Spinal cord (tissue), 9 donors: ENCODE measurements at regions not wholly inside any gene's neighbourhood (a gene's known extent, or its start where the extent isn't known, plus 50 kb on each side); places are given as distances from the start of the nearest gene placed in this dataset.
A peak's percentile ranks its signal among the peaks of the same experiment; 100 is the strongest.

Experiments
- DNase-seq, 6 donors: peaks; one replicate each; pipeline versions ENCODE4 v3.0.0 to v3.0.0-alpha.2; 2013 to 2015; ENCODE audit warnings: low spot score in 6 of 6, low read depth in 4 of 6
- H3K27ac ChIP-seq: one replicate; pipeline ENCODE4 v1.5.1; 2013; ENCODE audit warnings: low read depth, low read length, control low read depth
- H3K27me3 ChIP-seq: one replicate; pipeline ENCODE4 v1.6.1; 2013; ENCODE audit warnings: low read length; ENCODE audit not compliant: control insufficient read depth, insufficient read depth
- H3K36me3 ChIP-seq: one replicate; pipeline ENCODE4 v1.6.1; 2013; ENCODE audit warnings: low read length; ENCODE audit not compliant: control insufficient read depth, insufficient read depth
- H3K4me1 ChIP-seq: one replicate; pipeline ENCODE4 v1.6.1; 2013; ENCODE audit warnings: low read length; ENCODE audit not compliant: control insufficient read depth, insufficient read depth
- H3K4me3 ChIP-seq: one replicate; pipeline ENCODE4 v1.5.1; 2013; ENCODE audit warnings: low read depth, low read length, control low read depth
- H3K9me3 ChIP-seq: one replicate; pipeline ENCODE4 v1.6.1; 2013; ENCODE audit warnings: low read length; ENCODE audit not compliant: control insufficient read depth, insufficient read depth
- WGBS: methylation state at CpG from one replicate; pipeline ENCODE4 v1.1.5; 2013; ENCODE audit warnings: missing lambda C conversion rate; ENCODE audit not compliant: insufficient coverage; 5-methylcytosine and 5-hydroxymethylcytosine counted together
- donor health status: healthy.

- DNase-seq: peak in 1 of 6 donors; percentile 42
- Histone ChIP-seq H3K27me3 (no peaks in the 10 kb centered on the region), H3K36me3 (no peaks in the 10 kb centered on the region), H3K4me3 (no peak overlapping the region), H3K4me1 (no peaks in the 10 kb centered on the region), H3K9me3 (no peaks in the 10 kb centered on the region), H3K27ac (peak overlapping the region; percentile 65)
- WGBS: 80% methylated on average over 1 of the region's 4 CpGs
Measured at GRCh38 chr12:94705676-94706075, 55.3 kb upstream of the TMCC3 start.

GRCh38 chr12:94704452-94705306 is 54.3 kb upstream of the TMCC3 start:
- Histone ChIP-seq H3K36me3 (no peaks in the 10 kb centered on the region), H3K4me3 (no peak overlapping the region), H3K27ac (peak overlapping the region; percentile 65), H3K9me3 (no peaks in the 10 kb centered on the region), H3K27me3 (no peaks in the 10 kb centered on the region), H3K4me1 (no peaks in the 10 kb centered on the region)
- DNase-seq: peak in 2 of 6 donors; percentile 50 to 73
- 36% methylated on average over 6 of the region's 9 CpGs for WGBS

GRCh38 chr12:94702696-94703095 is 52.3 kb upstream of the TMCC3 start:
- Histone ChIP-seq H3K9me3 (no peaks in the 10 kb centered on the region), H3K36me3 (no peaks in the 10 kb centered on the region), H3K27me3 (no peaks in the 10 kb centered on the region), H3K4me1 (no peaks in the 10 kb centered on the region), H3K4me3 (no peak overlapping the region), H3K27ac (no peak overlapping the region)
- no peak for DNase-seq
- no CpG with 5 or more reads among the region's 4 CpGs for WGBS

GRCh38 chr12:94701711-94702110 is 51.4 kb upstream of the TMCC3 start:
- WGBS: 80% methylated on average over 2 of the region's 2 CpGs
- Histone ChIP-seq H3K9me3 (no peaks in the 10 kb centered on the region), H3K27ac (no peak overlapping the region), H3K4me3 (no peak overlapping the region), H3K27me3 (no peaks in the 10 kb centered on the region), H3K4me1 (no peaks in the 10 kb centered on the region), H3K36me3 (no peaks in the 10 kb centered on the region)
- no peak for DNase-seq

GRCh38 chr12:94700662-94701061 is 50.3 kb upstream of the TMCC3 start:
- H3K9me3 ChIP-seq: no peaks in the 10 kb centered on the region
- H3K4me3 ChIP-seq: no peak overlapping the region
- no peaks in the 10 kb centered on the region for H3K27me3 ChIP-seq
- no peaks in the 10 kb centered on the region for H3K4me1 ChIP-seq
- H3K36me3 ChIP-seq: no peaks in the 10 kb centered on the region
- H3K27ac ChIP-seq: no peak overlapping the region
- peak in 1 of 6 donors; percentile 65 for DNase-seq
- WGBS: 25% methylated on average over 1 of the region's 2 CpGs
